Mammary epithelial cell (primary cell): ENCODE measurements at regions not wholly inside any gene's neighbourhood (a gene's known extent, or its start where the extent isn't known, plus 50 kb on each side); places are given as distances from the start of the nearest gene placed in this dataset.

ENCODE experiments used
- CTCF ChIP-seq, 2 donors: IDR thresholded peaks in 1 of 2; conservative IDR thresholded peaks in 1 of 2; 2 replicates each; pipeline ENCODE4 v1.5.1; 2011 to 2012; ENCODE audit warnings: inconsistent platforms in 2 of 2, low read length in 2 of 2, mild to moderate bottlenecking in 2 of 2, control low read depth in 1 of 2, low read depth in 1 of 2; ENCODE audit not compliant: insufficient read depth in 1 of 2; ENCODE audit errors: extremely low read depth in 1 of 2
- EZH2 ChIP-seq: IDR thresholded peaks from 2 replicates; pipeline ENCODE4 v1.6.1; 2012; ENCODE audit warnings: low read length, inconsistent platforms, borderline replicate concordance

DNA sequence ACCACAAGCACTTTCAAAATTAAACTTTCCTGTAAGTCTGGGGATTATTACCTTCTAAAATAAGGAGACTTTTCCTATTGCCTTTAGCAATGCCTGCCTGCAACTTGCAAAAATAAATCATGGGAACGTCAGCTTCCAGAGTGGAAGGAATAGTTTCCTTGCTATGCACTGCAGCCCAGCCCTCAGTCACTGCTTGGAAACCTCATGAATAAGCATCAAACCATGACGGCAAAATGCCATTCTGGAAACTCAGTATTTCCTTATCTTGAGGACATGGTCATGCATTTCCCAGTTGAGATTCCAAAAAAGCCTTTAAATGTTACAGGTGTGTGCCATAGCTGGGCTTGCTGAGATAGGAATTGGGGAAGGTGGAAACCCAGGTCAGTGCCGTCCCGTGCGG is 84.2 kb upstream of the OTOS start:
- TF ChIP-seq EZH2 (no peak), CTCF (conservative IDR thresholded peaks at IDR 0.05 in 1 of 2, IDR thresholded peaks at IDR 0.05 in 1 of 2; ENCODE audit: extremely low read depth in 1 of 2, insufficient read depth in 1 of 2, low read depth in 1 of 2, low read length in 2 of 2) (no peak)
